ENCODE measurements at regions not wholly inside any gene's neighbourhood (a gene's known extent, or its start where the extent isn't known, plus 50 kb on each side); places are given as distances from the start of the nearest gene placed in this dataset.

- TF ChIP-seq POLR2AphosphoS5 (IDR thresholded peaks at IDR 0.05; ENCODE audit: low read depth, low read length), result no peak
- no peak for TF ChIP-seq SIN3A (IDR thresholded peaks at IDR 0.05; ENCODE audit: borderline replicate concordance, insufficient read depth, low read length)
- no peak for TF ChIP-seq TAF1 (IDR thresholded peaks at IDR 0.05; ENCODE audit: borderline replicate concordance, insufficient read depth, low read length)
- no peak for TF ChIP-seq REST (IDR thresholded peaks at IDR 0.05; ENCODE audit: insufficient read depth in 1 of 2, low read depth in 2 of 2, low read length in 2 of 2)
- no peak for TF ChIP-seq FOXP2 (optimal IDR thresholded peaks at IDR 0.05; ENCODE audit: borderline replicate concordance, extremely low read depth, extremely low read length, insufficient read depth)
Measured at GRCh38 chr2:40915651-40916050, 463.8 kb upstream of the SLC8A1 start.
